SK-N-SH treated with all-trans-retinoic acid at 6 μM for 48 hours (cell line): ENCODE measurements at regions not wholly inside any gene's neighbourhood (a gene's known extent, or its start where the extent isn't known, plus 50 kb on each side); places are given as distances from the start of the nearest gene placed in this dataset.

Experiments
- ZFP3 ChIP-seq: fragments of 250-450 bp; sonication (Bioruptor Pico); IDR thresholded peaks from 2 replicates; pipeline ENCODE4 v1.5.0; 2020; ENCODE audit warnings: mild to moderate bottlenecking, moderate library complexity
- ZFP30 ChIP-seq: fragments of 450-650 bp; formaldehyde crosslinking; IDR thresholded peaks from 2 replicates; pipeline ENCODE4 v1.5.0; 2022; ENCODE audit warnings: mild to moderate bottlenecking, moderate library complexity
- ZNF8 ChIP-seq: fragments of 450-650 bp; formaldehyde crosslinking; IDR thresholded peaks from 2 replicates; pipeline ENCODE4 v1.5.0; 2020; ENCODE audit warnings: mild to moderate bottlenecking, moderate library complexity
- TF ChIP-seq, protein P1 (sequence below): fragments of 250-450 bp; sonication (Bioruptor Pico); IDR thresholded peaks from 2 replicates; pipeline ENCODE4 v1.8.0; 2020; ENCODE audit warnings: mild to moderate bottlenecking, moderate library complexity, borderline replicate concordance
- TF ChIP-seq, protein P2 (sequence below): fragments of 250-450 bp; sonication (Bioruptor Pico); IDR thresholded peaks from 2 replicates; pipeline ENCODE4 v1.8.0; 2021; ENCODE audit warnings: low read depth, mild to moderate bottlenecking, moderate library complexity, borderline replicate concordance

DNA sequence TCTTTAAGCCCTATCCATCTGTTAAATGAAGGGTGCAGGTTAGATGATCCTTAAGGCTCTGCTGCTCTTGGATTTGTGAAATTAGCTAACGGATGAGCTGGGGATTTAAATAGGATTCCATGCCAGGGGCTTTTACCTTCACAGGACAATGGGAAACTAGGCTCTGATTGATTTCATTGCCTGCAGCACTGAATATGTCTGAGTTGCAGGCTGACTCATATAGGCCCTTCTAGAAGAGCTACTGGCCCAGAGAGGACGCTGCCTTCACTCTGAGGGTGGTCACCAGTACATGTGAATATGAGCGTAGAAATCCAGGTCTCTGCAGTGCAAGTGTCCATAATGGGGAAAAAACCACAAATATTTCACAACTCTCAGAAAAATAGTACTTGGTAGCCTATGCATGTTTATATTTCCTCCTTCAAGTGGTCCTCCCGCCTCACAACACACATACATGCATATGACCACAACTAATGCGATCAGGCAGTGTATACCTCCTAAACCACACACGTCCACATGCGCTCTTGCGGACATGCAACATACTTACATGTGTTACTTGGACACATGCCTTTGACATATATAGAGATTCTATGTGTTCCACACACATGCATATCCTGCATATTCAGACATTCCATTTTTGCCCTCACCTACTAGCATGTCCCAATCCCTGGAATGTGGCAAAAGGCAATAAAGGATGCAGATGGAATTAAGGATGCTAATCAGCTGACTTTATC is 233.8 kb upstream of the JUN start:
- no peak for TF ChIP-seq ZFP30 (CRISPR knock-in tag)
- TF ChIP-seq, protein P1, sequence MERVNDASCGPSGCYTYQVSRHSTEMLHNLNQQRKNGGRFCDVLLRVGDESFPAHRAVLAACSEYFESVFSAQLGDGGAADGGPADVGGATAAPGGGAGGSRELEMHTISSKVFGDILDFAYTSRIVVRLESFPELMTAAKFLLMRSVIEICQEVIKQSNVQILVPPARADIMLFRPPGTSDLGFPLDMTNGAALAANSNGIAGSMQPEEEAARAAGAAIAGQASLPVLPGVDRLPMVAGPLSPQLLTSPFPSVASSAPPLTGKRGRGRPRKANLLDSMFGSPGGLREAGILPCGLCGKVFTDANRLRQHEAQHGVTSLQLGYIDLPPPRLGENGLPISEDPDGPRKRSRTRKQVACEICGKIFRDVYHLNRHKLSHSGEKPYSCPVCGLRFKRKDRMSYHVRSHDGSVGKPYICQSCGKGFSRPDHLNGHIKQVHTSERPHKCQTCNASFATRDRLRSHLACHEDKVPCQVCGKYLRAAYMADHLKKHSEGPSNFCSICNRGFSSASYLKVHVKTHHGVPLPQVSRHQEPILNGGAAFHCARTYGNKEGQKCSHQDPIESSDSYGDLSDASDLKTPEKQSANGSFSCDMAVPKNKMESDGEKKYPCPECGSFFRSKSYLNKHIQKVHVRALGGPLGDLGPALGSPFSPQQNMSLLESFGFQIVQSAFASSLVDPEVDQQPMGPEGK (CRISPR knock-in tag) = no peak
- TF ChIP-seq, protein P2, sequence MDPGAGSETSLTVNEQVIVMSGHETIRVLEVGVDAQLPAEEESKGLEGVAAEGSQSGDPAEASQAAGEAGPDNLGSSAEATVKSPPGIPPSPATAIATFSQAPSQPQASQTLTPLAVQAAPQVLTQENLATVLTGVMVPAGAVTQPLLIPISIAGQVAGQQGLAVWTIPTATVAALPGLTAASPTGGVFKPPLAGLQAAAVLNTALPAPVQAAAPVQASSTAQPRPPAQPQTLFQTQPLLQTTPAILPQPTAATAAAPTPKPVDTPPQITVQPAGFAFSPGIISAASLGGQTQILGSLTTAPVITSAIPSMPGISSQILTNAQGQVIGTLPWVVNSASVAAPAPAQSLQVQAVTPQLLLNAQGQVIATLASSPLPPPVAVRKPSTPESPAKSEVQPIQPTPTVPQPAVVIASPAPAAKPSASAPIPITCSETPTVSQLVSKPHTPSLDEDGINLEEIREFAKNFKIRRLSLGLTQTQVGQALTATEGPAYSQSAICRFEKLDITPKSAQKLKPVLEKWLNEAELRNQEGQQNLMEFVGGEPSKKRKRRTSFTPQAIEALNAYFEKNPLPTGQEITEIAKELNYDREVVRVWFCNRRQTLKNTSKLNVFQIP (CRISPR knock-in tag) = no peak
- no peak for TF ChIP-seq ZNF8 (CRISPR knock-in tag)
- TF ChIP-seq ZFP3 = no peak
